K562 (cell line): ENCODE measurements at regions not wholly inside any gene's neighbourhood (a gene's known extent, or its start where the extent isn't known, plus 50 kb on each side); places are given as distances from the start of the nearest gene placed in this dataset.

Experiments
- ATAC-seq: fragments of 200-7000 bp; cut with Tn5 transposase; 3 replicates; pipeline ENCODE4 v1.9.1; 2020; ENCODE audit warnings: moderate library complexity
- BruUV-seq: library from RNA; stranded (reverse); fragments of 400-500 nt; replicated peaks from 2 replicates; lab custom pipeline; 2021; lab: Mats Ljungman, UMichigan
- CTCF ChIA-PET: fragments of 300-600 bp; formaldehyde crosslinking; extraction: SDS; loops from one replicate; lab custom pipeline; 2021; ENCODE audit warnings: low intra/inter-chr PET ratio; lab: Yijun Ruan, JAX
- POLR2A ChIA-PET: fragments of 300-600, 350-650 bp; sonication (Branson Sonifier 250); formaldehyde crosslinking; extraction: SDS; loops from one replicate; lab custom pipeline; 2021; ENCODE audit warnings: antibody characterized with exemption, inconsistent platforms; lab: Yijun Ruan, JAX
- DNase-seq, 4 experiments: peaks; one replicate each; pipeline versions ENCODE4 v3.0.0 to v3.0.0-alpha.2; 2011 to 2018; ENCODE audit warnings: low spot score in 3 of 4, mixed read lengths in 3 of 4; ENCODE audit errors: extremely low read depth in 1 of 4
- FAIRE-seq: peaks from 2 replicates; lab custom pipeline; 2011; peaks lifted over from hg19 to GRCh38; lab: Jason Lieb, UNC
- H2AFZ ChIP-seq: 2 replicates; pipeline ENCODE4 v1.6.0; 2011; ENCODE audit warnings: low read depth, low read length, control low read depth, inconsistent platforms
- H3K27ac ChIP-seq: fragments of 200-600 bp; 3 replicates; pipeline ENCODE4 v1.8.0; 2011; ENCODE audit warnings: low read depth, mild to moderate bottlenecking, control low read depth, inconsistent platforms, low read length, moderate library complexity, mixed read lengths; ENCODE audit errors: extremely low read depth
- H3K27me3 ChIP-seq, 2 experiments: fragments of 300-600 bp in 1 of 2; 2 replicates in 1 of 2; 3 replicates in 1 of 2; pipeline versions ENCODE4 v1.6.0 to v1.8.0; 2011; ENCODE audit warnings: inconsistent platforms in 2 of 2, low read length in 2 of 2, mild to moderate bottlenecking in 1 of 2, mixed read lengths in 1 of 2, moderate library complexity in 1 of 2; ENCODE audit not compliant: control insufficient read depth in 2 of 2, insufficient read depth in 2 of 2
- H3K36me3 ChIP-seq: fragments of 300-600 bp; 3 replicates; pipeline ENCODE4 v1.8.0; 2011; ENCODE audit warnings: mild to moderate bottlenecking, low read length, inconsistent platforms; ENCODE audit not compliant: control insufficient read depth, insufficient read depth
- H3K4me1 ChIP-seq, 2 experiments: fragments of 200-600 bp in 1 of 2; replicated peaks in 1 of 2; 2 replicates in 1 of 2; 3 replicates in 1 of 2; pipeline versions ENCODE4 v1.5.1 to v1.8.0; 2011; ENCODE audit warnings: inconsistent platforms in 2 of 2, low read length in 2 of 2, mild to moderate bottlenecking in 1 of 2, mixed read lengths in 1 of 2, moderate library complexity in 1 of 2; ENCODE audit not compliant: control insufficient read depth in 2 of 2, insufficient read depth in 2 of 2
- H3K4me2 ChIP-seq: 2 replicates; pipeline ENCODE4 v1.6.1; 2011; ENCODE audit warnings: low read length, control low read depth, inconsistent platforms, mixed read lengths; ENCODE audit not compliant: insufficient read depth
- H3K4me3 ChIP-seq: fragments of 200-600 bp; sonication (generic), shearing (Covaris generic); 2 replicates; pipeline ENCODE4 v1.5.1; 2016; ENCODE audit warnings: control low read depth, inconsistent platforms
- H3K79me2 ChIP-seq: fragments of 200-600 bp; 3 replicates; pipeline ENCODE4 v1.8.0; 2011; ENCODE audit warnings: low read length, inconsistent platforms; ENCODE audit not compliant: control insufficient read depth, insufficient read depth
- H3K9ac ChIP-seq, 2 experiments: 2 replicates each; pipeline versions ENCODE4 v1.6.0 to v1.6.1; 2011; ENCODE audit warnings: low read depth in 2 of 2, low read length in 2 of 2, control low read depth in 1 of 2, inconsistent platforms in 1 of 2, mild to moderate bottlenecking in 1 of 2, mixed read lengths in 1 of 2; ENCODE audit not compliant: insufficient read depth in 1 of 2
- H3K9me1 ChIP-seq: one replicate; pipeline ENCODE4 v1.6.0; 2011; ENCODE audit warnings: inconsistent platforms, mild to moderate bottlenecking, low read length, moderate library complexity; ENCODE audit not compliant: control insufficient read depth, insufficient read depth
- H3K9me3 ChIP-seq: replicated peaks from 2 replicates; pipeline ENCODE4 v1.5.1; 2011; ENCODE audit warnings: low read depth, low read length, inconsistent platforms; ENCODE audit not compliant: control insufficient read depth, insufficient read depth
- H4K20me1 ChIP-seq: replicated peaks from 2 replicates; pipeline ENCODE4 v1.6.1; 2011; ENCODE audit warnings: low read length, inconsistent platforms, mixed read lengths; ENCODE audit not compliant: control insufficient read depth, insufficient read depth
- C11orf30 ChIP-seq: fragments of 450-650 bp; IDR thresholded peaks from 2 replicates; pipeline ENCODE4 v1.6.1; 2016; ENCODE audit warnings: low read depth, mild to moderate bottlenecking
- CREB1 ChIP-seq, 2 experiments: sonication (generic) in 1 of 2; formaldehyde crosslinking in 1 of 2; IDR thresholded peaks; 2 replicates each; pipeline versions ENCODE4 v1.6.1 to v1.8.0; 2012 to 2022; ENCODE audit warnings: inconsistent platforms in 1 of 2, mild to moderate bottlenecking in 1 of 2, missing genetic modification reagents in 1 of 2, moderate library complexity in 1 of 2
- GTF2A2 ChIP-seq: IDR thresholded peaks from 2 replicates; pipeline ENCODE4 v1.6.1; 2016; ENCODE audit warnings: mild to moderate bottlenecking, missing genetic modification characterization, missing compliant biosample characterization
- NFIX ChIP-seq: fragments of 250-450 bp; sonication (Bioruptor Pico); IDR thresholded peaks from 2 replicates; pipeline ENCODE4 v1.4.0; 2020; ENCODE audit warnings: low read depth, mild to moderate bottlenecking, moderate library complexity
- NR4A1 ChIP-seq, 2 experiments: fragments of 250-450 bp in 1 of 2; fragments of 450-650 bp in 1 of 2; sonication (Bioruptor Pico) in 1 of 2; IDR thresholded peaks; 2 replicates each; pipeline versions ENCODE4 v1.4.0 to v1.6.1; 2016 to 2020; ENCODE audit warnings: mild to moderate bottlenecking in 2 of 2, missing compliant biosample characterization in 1 of 2, missing genetic modification characterization in 1 of 2, moderate library complexity in 1 of 2
- ZNF316 ChIP-seq: fragments of 450-650 bp; IDR thresholded peaks from 2 replicates; pipeline ENCODE4 v1.6.1; 2016
- ZNF778 ChIP-seq: fragments of 450-650 bp; formaldehyde crosslinking; IDR thresholded peaks from 2 replicates; pipeline ENCODE4 v1.4.0; 2020; ENCODE audit warnings: mild to moderate bottlenecking, moderate library complexity
- WGBS: fragments of 100-300 bp; shearing (Covaris generic); methylation state at CpG from one replicate; pipeline ENCODE4 v1.1.6; 2016; ENCODE audit warnings: low coverage, mixed read lengths; ENCODE audit not compliant: insufficient coverage; ENCODE audit errors: missing lambda C conversion rate; 5-methylcytosine and 5-hydroxymethylcytosine counted together
- in situ Hi-C: fragments of 300-500 bp; cut with MboI; formaldehyde crosslinking; loops from 4 replicates; pipeline ENCODE4 v1.15.0; 2018; ENCODE audit warnings: inconsistent platforms, mixed read lengths
- intact Hi-C: fragments of 100-400 bp; cut with micrococcal nuclease; formaldehyde crosslinking; loops from 2 replicates; pipeline ENCODE4 v1.14.2; 2022
- TF ChIP-seq, protein P1 (sequence below): fragments of 450-650 bp; IDR thresholded peaks from 2 replicates; pipeline ENCODE4 v1.6.1; 2016; ENCODE audit warnings: mild to moderate bottlenecking
- TF ChIP-seq, protein P2 (sequence below): fragments of 450-650 bp; IDR thresholded peaks from 2 replicates; pipeline ENCODE4 v1.6.1; 2016; ENCODE audit warnings: missing biosample characterization, missing genetic modification characterization

DNA sequence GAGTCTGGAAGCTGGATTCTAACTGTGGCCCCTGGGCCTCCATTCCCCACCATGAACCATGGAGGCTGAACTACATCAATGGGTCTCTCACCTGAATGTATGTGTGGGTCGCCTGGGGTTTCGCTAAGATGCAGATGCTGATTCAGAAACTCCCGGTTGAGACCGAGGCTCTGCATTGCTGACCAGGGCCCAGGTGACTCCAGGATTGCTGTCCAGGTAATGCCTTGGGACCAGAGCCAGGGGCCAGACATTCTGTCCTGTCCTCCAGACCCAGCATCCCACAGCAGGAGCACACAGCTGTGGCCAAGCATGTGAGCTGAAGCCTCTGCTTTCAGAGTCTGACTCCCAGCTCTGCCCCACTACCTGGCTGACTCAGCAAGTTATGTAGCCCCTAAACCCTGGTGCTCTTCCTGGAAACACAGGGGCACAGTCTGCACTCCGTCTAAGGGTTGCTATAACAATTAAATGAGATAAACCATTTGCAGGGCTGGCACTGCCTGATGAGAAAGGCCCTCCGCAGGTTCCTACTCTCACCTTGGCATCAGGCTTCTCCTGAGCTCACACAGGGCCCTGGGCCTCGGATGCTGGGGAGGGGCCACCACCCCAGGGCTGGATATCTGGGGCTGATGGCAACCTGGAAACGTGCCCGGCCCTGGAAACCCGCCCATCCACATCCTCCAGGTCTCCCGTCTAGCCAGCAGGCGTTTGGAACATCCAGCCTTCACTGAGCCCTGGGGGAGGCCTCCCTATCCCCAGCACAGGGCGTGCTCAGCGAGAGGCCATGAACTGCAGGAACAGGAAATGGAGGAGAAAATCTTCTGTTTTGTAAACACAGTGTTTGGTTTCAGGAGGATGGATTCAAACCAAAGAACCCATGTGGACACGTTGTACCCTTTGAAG lies 175.7 kb downstream of the DLL1 start:
- no peak for ATAC-seq
- Histone ChIP-seq H3K4me3 (no peak overlapping the region), H3K9ac (no peak overlapping the region), H3K36me3 (no peaks in the 10 kb centered on the region), H3K79me2 (no peaks in the 10 kb centered on the region), H4K20me1 (no peaks in the 10 kb centered on the region), H3K27ac (no peak overlapping the region), H3K9me3 (peaks cover 5% of the 10 kb centered on the region; the same call in 1 of the 2 replicates), H3K4me2 (no peak overlapping the region), H3K4me1 (peaks cover 0 to 8% of the 10 kb centered on the region in 2 experiments; a peak in 1 of 5 replicates), H2AFZ (no peak overlapping the region), H3K9me1 (no peaks in the 10 kb centered on the region), H3K27me3 (peaks cover 13 to 20% of the 10 kb centered on the region in 2 experiments)
- TF ChIP-seq, protein P1, sequence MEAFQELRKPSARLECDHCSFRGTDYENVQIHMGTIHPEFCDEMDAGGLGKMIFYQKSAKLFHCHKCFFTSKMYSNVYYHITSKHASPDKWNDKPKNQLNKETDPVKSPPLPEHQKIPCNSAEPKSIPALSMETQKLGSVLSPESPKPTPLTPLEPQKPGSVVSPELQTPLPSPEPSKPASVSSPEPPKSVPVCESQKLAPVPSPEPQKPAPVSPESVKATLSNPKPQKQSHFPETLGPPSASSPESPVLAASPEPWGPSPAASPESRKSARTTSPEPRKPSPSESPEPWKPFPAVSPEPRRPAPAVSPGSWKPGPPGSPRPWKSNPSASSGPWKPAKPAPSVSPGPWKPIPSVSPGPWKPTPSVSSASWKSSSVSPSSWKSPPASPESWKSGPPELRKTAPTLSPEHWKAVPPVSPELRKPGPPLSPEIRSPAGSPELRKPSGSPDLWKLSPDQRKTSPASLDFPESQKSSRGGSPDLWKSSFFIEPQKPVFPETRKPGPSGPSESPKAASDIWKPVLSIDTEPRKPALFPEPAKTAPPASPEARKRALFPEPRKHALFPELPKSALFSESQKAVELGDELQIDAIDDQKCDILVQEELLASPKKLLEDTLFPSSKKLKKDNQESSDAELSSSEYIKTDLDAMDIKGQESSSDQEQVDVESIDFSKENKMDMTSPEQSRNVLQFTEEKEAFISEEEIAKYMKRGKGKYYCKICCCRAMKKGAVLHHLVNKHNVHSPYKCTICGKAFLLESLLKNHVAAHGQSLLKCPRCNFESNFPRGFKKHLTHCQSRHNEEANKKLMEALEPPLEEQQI = no peak
- TF ChIP-seq CREB1 (IDR thresholded peaks at IDR 0.05) (no peak), CREB1 (CRISPR knock-in tag; IDR thresholded peaks at IDR 0.05) (no peak), ZNF316 (peak; percentile 19; the same call in 1 of the 2 replicates), C11orf30 (peak; percentile 15; the same call in 1 of the 2 replicates), NFIX (CRISPR knock-in tag) (no peak), GTF2A2 (no peak), NR4A1 (CRISPR knock-in tag; IDR thresholded peaks at IDR 0.05) (no peak), NR4A1 (tag; IDR thresholded peaks at IDR 0.05) (no peak), ZNF778 (CRISPR knock-in tag) (no peak)
- TF ChIP-seq, protein P2, sequence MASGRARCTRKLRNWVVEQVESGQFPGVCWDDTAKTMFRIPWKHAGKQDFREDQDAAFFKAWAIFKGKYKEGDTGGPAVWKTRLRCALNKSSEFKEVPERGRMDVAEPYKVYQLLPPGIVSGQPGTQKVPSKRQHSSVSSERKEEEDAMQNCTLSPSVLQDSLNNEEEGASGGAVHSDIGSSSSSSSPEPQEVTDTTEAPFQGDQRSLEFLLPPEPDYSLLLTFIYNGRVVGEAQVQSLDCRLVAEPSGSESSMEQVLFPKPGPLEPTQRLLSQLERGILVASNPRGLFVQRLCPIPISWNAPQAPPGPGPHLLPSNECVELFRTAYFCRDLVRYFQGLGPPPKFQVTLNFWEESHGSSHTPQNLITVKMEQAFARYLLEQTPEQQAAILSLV (tag) = no peak
- in situ Hi-C loops = no loop called here
- POLR2A ChIA-PET = no interaction called here
- DNase-seq = no peak
- CTCF ChIA-PET = no interaction called here
- FAIRE-seq = no peak
- intact Hi-C loops = no loop called here
- no TSS peak for BruUV-seq
- WGBS = under 1% methylated on average over 15 of the region's 15 CpGs
